ENCODE measurements at regions not wholly inside any gene's neighbourhood (a gene's known extent, or its start where the extent isn't known, plus 50 kb on each side); places are given as distances from the start of the nearest gene placed in this dataset.

DNA sequence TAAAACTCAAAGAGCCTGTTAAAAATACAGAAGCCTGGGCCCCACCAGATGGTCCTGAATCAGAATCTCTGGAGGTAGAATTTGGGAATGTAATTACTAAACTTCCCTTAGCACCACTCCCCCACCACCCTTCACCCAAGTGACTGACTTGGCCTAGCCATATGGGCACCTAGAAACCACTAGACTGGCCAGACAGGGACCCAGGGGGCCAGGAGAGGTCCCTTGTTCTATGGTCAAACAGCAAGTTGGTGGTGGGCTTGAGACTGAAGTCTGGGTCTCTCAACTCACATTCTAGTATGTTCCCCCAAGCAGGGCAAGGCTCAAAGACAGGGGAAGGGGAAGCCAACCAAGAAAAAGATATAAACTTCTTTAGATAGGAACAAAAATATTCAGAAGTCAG, 301.5 kb upstream of the TLE3 start:
- DNase-seq (ENCODE audit: low read depth in 2 of 2): no peak

DNA sequence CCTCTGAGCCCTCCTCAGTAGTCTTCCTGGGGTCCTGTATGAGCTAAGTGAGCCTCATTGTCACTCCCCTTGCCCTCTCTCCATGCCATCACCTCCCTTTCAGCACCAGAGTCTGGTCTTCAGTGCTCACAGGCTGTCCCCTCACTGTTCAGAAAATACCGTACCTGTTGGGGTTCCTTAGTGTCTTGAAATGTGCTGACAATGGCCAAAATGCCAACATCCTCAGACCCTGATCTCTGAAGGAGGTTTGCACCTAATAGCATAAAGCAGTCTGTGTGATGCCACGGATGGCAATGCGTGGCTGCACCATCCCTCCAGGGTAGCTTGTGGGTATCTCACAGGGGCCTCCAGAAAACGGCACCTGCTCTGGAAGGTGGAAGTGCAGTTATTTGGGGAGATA, 301.0 kb upstream of the TLE3 start:
- no peak for DNase-seq (ENCODE audit: low read depth in 2 of 2)

GRCh38 chr15:70396807-70397206, 299.1 kb upstream of the TLE3 start:
- DNase-seq (ENCODE audit: low read depth in 2 of 2): no peak

DNA sequence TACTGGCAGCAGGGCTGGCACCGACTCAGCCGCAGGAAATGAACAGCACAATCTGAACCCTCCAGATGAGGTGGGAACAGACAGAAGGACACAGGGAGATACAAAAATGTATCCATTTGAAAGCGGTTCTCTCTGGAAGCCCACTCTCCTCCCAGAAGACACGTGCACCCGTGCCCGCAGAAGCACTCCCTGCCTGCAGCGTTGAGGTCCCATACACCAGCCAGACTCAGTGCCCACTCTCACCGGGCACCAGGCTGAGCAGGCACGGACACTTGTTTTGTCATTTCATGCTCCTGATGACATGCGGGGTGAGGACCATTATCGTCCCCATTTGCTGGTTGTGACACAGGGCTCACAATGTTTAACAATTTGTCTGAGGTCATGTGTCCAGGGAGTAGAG, 297.4 kb upstream of the TLE3 start:
- DNase-seq (ENCODE audit: low read depth in 2 of 2): no peak

- no peak for DNase-seq (ENCODE audit: low read depth in 2 of 2)
Measured at GRCh38 chr15:70390723-70391122, 293.0 kb upstream of the TLE3 start.

GRCh38 chr15:70387993-70388392, 290.3 kb upstream of the TLE3 start:
- DNase-seq (ENCODE audit: low read depth in 2 of 2): no peak

DNA sequence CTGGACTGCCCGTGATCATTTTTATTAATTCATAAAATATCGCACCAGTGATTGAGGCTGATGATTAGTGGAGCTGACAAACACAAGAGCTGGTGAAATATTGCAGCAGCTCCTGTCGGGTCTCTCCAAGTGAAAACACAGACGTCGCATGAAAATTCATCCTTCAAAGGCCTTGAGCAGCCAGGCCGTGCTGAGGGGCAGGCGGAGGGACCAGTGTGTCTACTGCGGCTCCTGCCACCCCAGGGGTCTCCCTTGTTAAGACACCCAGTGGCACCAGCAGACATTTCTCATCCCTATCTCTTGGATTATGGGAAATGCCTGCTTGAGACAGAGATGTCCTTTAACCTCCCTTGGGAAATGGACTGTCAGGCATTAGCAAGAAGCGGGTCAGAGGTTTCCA, 289.4 kb upstream of the TLE3 start:
- DNase-seq (ENCODE audit: low read depth in 2 of 2): no peak

- no peak for DNase-seq (ENCODE audit: low read depth in 2 of 2)
Measured at GRCh38 chr15:70385711-70386110, 288.0 kb upstream of the TLE3 start.

- DNase-seq (ENCODE audit: low read depth in 2 of 2): no peak
Measured at GRCh38 chr15:70385052-70385451, 287.3 kb upstream of the TLE3 start.

DNA sequence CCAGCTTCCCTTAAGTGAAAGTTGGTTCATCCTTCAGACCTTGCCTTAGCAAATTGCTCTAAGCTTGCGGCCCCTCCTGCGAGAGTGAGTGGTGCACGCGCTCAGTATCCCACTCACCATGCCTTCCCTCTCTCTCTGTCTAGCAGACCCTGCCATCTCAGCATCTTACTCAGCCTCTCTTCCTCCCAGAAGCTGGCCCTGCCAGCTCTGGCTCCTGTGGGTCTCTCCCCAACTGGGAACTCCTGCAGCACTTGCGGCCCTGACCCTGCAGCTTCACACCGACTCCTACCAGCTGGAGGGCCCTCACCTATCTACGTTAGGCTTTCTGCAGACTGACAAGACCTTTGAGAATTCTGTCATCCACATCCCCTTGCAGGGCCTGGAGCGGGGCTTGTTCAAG, 286.1 kb upstream of the TLE3 start:
- no peak for DNase-seq (ENCODE audit: low read depth in 2 of 2)

DNA sequence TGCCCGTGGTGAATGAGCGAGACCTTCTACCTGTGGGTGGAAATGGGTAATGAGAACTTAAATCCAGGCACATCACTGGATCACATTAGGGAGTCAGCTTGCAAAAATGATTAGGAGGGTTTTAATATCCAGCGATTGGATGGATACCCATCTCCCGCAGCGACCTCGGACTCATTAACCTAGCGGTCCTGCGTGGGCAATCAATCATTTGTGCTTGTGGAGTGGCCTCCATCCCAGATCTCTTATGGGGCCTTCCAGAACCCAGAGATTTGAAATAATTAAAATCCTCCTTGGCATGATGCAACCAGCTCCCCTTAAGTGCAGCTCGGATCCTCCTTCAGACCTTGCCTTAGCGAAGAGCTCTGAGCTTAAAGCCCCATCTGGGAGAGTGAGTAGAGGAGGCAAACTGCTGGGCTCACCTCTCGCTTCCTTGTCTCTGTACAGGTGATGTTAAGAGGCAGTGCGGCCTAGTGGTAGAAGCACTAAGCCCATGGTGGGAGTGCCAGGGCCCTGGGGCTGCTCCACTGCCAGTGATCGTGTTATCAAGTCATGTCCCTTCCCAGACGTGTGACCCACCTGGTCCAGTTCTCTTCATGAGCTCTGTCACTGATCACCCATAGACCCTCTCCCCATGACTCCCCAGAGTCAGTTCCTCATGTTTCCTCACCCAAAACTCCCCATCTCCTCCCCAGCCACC, 285.2 kb upstream of the TLE3 start:
- no peak for DNase-seq (ENCODE audit: low read depth in 2 of 2)

GRCh38 chr15:70382009-70382749, 284.5 kb upstream of the TLE3 start:
- DNase-seq (ENCODE audit: low read depth in 2 of 2): no peak

DNA sequence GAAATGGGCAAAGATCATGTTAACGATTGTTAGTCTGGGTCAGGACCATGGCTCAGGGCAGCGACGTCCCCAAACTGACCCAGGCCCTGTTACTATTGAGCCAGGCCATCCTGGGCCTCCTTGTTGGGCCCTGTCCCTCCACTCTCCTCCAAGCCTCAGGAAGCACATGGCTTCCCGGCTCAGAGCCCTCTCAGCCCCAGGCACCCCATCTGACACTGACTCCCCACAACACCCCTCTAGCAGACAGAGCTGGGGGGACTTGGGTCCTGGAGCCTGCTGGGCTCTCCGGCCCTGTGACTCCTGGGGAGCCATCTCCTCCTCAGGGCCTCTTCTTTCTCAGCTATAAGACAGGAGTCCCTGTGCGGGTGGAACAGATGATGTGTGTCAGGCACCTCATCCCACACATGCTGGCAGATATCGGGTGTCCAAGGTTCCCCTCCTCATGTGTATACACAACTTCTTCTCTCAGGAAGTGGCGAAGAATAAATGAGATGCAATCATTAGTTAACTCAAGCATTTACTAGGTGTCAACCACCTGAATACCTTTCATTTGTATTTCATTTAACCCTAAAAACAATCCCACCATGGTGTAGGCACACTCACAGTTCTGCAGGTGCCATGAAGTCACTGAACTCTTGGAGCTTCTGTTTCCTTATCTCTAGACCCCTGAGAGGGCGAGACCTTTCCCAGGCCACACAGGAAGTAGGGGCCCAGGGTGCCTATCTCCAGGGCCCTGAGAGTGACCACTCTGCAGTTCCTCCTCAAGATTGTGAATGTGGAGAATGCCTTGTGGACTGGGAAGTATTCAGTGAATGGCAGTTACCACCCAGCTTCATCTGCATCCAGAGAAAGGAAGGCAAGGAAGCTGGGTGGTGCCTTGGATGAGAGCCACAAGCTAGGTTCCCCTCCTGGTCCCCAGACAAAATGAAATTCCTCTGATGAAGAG, 282.5 kb upstream of the TLE3 start:
- no peak for DNase-seq (ENCODE audit: low read depth in 2 of 2)

GRCh38 chr15:70379134-70379533, 281.4 kb upstream of the TLE3 start:
- DNase-seq (ENCODE audit: low read depth in 2 of 2): no peak

DNA sequence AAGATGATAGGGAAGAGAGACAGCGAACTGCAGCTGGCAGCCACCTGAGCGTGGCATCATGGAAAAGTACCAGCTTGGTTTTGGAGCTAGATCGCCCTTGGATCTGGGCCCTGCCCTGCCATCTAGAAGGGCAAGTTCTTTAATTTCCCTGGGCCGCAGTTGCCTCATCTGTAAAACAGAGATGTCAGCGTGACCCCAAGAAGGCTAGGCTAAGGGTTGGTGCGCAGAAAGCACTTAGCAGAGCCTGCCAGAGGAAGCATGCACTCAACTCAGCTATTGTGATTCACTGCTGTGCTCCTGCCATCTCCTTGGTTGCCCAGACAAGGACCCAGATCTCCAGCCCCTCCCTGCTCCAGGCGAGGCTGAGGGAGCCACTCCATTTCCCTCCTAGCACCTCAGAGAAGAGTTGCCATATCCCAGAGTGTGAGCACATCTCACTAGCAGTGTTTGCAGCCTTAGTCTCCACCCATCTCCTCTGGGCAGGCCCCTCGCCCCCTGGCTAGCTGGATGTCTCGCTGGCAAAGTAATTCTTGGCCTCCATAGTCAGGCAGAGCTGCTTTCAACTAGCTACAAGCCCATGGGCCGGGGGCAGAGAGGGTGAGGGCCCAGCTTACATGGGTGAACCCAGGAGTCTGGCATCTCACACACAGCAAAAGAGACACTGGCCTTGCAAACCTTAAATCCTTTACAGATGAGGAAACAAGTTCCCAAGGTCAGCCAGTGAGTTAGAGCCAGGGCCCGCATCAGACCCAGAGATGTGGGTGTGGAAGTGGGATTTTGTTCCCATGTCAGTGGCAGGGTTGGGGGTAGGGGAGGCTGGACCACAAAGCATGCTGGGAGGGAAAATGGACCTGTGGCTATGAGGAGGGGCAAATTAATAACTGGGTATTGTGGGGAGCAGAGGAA, 280.7 kb upstream of the TLE3 start:
- no peak for DNase-seq (ENCODE audit: low read depth in 2 of 2)

DNA sequence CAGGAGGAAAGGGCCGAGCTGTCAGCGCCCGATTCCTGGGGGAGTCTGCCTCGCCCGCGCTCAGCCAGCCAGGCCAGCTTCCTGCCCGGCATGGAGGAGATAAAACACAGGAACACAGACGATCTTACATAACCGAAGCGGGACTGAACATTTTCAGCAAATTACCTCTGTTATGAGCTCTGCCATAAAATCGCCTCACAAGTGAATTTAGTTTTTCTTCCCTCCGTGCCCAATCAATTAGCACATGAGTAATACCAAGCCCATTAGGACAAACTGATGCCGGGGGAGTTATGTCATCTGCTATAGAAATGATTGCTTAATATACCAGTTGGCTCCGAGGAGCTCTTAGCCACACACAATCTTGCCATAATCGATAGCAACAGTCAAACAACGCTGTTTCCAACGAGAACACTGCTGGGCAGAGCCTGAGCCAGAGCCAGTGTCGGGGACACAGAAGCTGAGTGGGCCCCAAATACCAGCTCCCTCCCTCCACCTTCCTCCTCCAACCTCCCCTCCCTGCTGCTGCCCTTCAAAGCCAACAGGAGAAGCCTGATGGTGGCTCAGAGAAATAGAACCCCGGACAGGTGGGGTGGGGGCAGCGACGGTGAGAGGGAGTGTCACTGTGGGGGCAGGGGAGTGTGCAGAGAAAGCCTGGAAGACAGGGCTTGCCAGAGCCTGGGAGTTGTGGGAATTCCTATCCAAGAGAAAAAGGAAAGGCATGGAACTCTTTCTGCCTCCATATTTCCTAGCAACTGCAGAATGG, 279.4 kb upstream of the TLE3 start:
- DNase-seq (ENCODE audit: low read depth in 2 of 2): peak; percentile 34 to 38

GRCh38 chr15:70376031-70376928, 278.6 kb upstream of the TLE3 start:
- no peak for DNase-seq (ENCODE audit: low read depth in 2 of 2)

- DNase-seq (ENCODE audit: low read depth in 2 of 2): no peak
Measured at GRCh38 chr15:70375586-70375985, 277.9 kb upstream of the TLE3 start.

GRCh38 chr15:70375006-70375431, 277.3 kb upstream of the TLE3 start:
- no peak for DNase-seq (ENCODE audit: low read depth in 2 of 2)

- DNase-seq (ENCODE audit: low read depth in 2 of 2): no peak
Measured at GRCh38 chr15:70374096-70374495, 276.4 kb upstream of the TLE3 start.
